ENCODE measurements at regions not wholly inside any gene's neighbourhood (a gene's known extent, or its start where the extent isn't known, plus 50 kb on each side); places are given as distances from the start of the nearest gene placed in this dataset.

DNA sequence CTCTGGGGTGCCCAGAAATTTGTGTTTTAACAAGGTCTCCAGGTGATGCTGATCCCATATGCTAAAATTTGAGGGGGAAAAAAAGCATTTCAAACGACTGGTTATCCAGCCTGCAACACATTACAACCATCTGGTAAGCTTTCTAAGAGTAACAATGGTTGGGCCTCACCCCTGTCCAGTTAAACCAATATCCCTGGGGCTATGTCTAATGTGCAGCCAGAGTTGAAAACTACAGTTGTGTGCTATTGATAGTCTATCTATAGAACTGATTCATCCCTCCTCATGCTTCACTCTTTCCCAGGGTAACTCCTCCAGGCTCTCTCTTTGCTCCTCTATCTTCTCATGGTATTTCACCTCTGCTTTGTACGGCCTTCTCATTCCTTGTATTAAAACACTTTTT, 458.3 kb downstream of the MMUT start:
- no peak for TF ChIP-seq CTCF (IDR thresholded peaks at IDR 0.05)
- TF ChIP-seq ZFX (IDR thresholded peaks at IDR 0.05; ENCODE audit: borderline replicate concordance): no peak
